ENCODE measurements at regions not wholly inside any gene's neighbourhood (a gene's known extent, or its start where the extent isn't known, plus 50 kb on each side); places are given as distances from the start of the nearest gene placed in this dataset.

DNA sequence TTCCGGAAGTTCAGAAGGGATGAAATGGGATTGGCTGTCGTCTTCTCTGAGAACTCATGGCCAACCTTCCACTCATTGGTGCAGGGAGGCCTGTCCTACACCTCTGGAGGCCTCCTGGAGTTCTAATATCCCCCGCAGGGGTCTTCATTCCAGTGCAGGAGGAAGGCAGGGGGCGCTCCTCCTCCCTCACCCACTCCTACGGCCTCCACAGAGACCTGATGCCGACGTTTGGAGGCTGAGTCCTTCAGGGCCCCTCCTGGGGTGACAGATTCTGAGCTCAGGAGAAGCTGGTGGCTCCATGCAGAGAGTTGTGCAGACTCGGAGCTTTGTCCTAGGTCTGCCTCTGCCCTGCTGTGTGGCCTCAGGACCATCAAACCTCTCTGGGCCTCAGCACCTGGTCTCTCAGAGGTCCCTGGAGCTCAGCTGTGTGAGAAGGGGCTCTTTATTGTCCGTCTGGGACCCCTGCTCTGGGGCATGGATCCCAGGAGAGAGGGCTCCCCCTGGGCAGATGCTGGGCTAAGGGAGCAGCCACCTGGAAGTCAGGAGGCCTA, 102.3 kb upstream of the WNT4 start:
- Histone ChIP-seq H3K9me3 (ENCODE audit: control insufficient read depth, insufficient read depth, low read length) (no peaks in the 10 kb centered on the region), H3K4me3 (ENCODE audit: low read length) (no peak overlapping the region), H3K27ac (ENCODE audit: low read length) (no peak overlapping the region), H3K4me1 (ENCODE audit: control insufficient read depth, insufficient read depth, low read length) (peaks cover 2% of the 10 kb centered on the region; the same call in 1 of the 2 replicates), H3K36me3 (ENCODE audit: control insufficient read depth, insufficient read depth, low read length) (no peaks in the 10 kb centered on the region), H3K27me3 (ENCODE audit: control insufficient read depth, insufficient read depth, low read length) (no peaks in the 10 kb centered on the region)
- no peak for DNase-seq (ENCODE audit: low read depth, low spot score)
- WGBS (ENCODE audit: insufficient coverage, insufficient read length) = no CpG with 5 or more reads among the region's 9 CpGs

DNA sequence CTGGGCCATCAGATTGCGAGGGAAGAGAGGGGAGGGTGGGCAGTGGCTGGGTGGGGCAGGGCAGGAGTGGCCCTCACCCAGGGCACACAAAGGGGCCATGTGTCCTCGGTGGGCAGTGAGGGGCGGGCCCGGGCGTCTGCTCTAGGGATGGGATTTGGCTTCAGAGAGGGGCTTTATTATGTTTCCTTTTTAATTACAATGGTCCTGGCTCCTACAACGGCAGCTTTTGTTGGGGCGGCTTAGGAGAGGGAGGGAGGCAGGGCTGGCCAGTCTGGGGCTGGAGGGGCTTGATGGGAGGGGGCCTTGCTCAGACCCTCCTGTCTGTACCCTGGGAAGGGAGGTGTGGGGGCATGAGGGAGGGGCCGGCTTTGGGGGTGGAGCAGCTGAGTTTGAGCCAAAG, 102.8 kb upstream of the WNT4 start:
- Histone ChIP-seq H3K4me1 (ENCODE audit: control insufficient read depth, insufficient read depth, low read length) (peaks cover 2% of the 10 kb centered on the region; the same call in 1 of the 2 replicates), H3K27me3 (ENCODE audit: control insufficient read depth, insufficient read depth, low read length) (no peaks in the 10 kb centered on the region), H3K27ac (ENCODE audit: low read length) (no peak overlapping the region), H3K36me3 (ENCODE audit: control insufficient read depth, insufficient read depth, low read length) (no peaks in the 10 kb centered on the region), H3K9me3 (ENCODE audit: control insufficient read depth, insufficient read depth, low read length) (no peaks in the 10 kb centered on the region), H3K4me3 (ENCODE audit: low read length) (no peak overlapping the region)
- no peak for DNase-seq (ENCODE audit: low read depth, low spot score)
- WGBS (ENCODE audit: insufficient coverage, insufficient read length) = no CpG with 5 or more reads among the region's 8 CpGs

DNA sequence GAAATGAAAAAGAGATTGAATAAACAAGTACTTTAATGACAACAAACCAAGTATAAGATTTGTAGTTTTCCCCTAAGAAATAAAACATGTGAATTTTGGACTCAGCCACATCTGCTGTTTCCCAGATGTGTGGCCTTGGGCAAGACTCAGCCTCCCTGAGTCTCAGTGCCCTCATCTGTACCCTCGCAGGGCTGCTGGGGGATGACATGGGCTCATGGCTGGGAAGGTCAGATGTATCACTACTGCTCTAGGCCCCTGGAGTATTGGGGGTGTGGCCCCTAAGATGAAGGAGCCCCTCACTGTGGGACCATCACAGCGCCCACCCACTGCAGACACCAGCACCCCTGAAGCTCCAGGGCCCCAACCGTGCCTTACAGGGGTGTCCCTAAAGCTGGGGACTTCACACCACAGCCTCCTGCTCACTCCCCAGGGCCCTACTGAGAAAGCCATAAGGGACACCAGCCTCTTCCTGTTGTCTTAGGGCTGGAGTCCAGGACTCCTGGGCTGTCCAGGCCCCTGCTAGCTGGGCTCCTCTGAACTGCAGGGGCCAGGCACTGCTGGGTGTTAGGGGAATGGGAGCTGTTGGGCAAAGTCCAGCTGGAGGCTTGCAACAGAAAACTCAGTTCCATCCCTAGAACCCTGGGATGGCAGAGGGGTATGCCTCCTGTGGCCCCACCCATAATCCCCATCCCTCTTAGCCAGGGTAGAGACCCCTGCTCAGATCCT, 104.0 kb upstream of the WNT4 start:
- H3K36me3 ChIP-seq (ENCODE audit: control insufficient read depth, insufficient read depth, low read length) = no peaks in the 10 kb centered on the region
- 0 out of 2 replicates have a peak, but pooled peaks cover 1% of the 10 kb centered on the region for H3K27me3 ChIP-seq (ENCODE audit: control insufficient read depth, insufficient read depth, low read length)
- H3K27ac ChIP-seq (ENCODE audit: low read length) = no peak overlapping the region
- H3K4me3 ChIP-seq (ENCODE audit: low read length) = no peak overlapping the region
- no CpG with 5 or more reads among the region's 3 CpGs for WGBS (ENCODE audit: insufficient coverage, insufficient read length)
- no peak for DNase-seq (ENCODE audit: low read depth, low spot score)
- H3K4me1 ChIP-seq (ENCODE audit: control insufficient read depth, insufficient read depth, low read length) = peaks cover 2% of the 10 kb centered on the region; the same call in 1 of the 2 replicates
- no peaks in the 10 kb centered on the region for H3K9me3 ChIP-seq (ENCODE audit: control insufficient read depth, insufficient read depth, low read length)

DNA sequence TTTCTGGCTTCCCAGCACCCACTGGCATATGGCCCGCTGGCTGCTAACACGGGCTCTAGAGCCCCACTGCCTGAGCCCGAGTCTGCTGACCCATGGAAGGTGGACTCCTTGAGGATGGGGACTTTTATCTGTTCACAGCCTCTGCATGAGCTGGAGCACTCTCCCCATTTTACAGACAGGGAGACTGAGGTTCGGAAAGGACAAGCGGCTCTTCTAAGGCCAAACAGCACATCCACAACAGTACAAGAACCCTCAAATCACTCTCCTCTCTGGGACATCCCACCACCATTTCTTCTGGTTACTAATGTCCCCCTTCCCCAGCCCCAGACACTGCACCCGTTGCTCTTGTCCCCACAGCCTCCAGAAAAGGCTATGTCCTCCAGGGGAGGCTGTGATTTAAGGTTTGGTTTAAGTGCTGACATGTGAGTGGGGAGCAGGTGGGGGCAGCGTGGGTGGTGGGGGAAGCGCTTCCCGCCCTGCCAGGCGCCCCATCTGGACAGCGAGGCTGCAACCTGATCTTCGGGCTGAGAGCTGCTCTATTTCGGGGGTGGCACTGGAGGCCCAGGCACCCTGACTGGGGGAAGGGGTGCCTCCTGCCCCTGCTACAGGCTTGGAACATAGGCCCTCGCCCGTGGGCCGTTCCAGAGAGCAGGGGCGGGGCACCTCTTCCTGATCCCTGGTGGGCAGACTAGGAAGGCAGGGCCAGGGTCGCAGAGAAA, 104.8 kb upstream of the WNT4 start:
- no CpG with 5 or more reads among the region's 18 CpGs for WGBS (ENCODE audit: insufficient coverage, insufficient read length)
- Histone ChIP-seq H3K27ac (ENCODE audit: low read length) (no peak overlapping the region), H3K36me3 (ENCODE audit: control insufficient read depth, insufficient read depth, low read length) (no peaks in the 10 kb centered on the region), H3K4me3 (ENCODE audit: low read length) (no peak overlapping the region), H3K4me1 (ENCODE audit: control insufficient read depth, insufficient read depth, low read length) (peaks cover 2% of the 10 kb centered on the region; the same call in 1 of the 2 replicates), H3K27me3 (ENCODE audit: control insufficient read depth, insufficient read depth, low read length) (0 out of 2 replicates have a peak, but pooled peaks cover 1% of the 10 kb centered on the region), H3K9me3 (ENCODE audit: control insufficient read depth, insufficient read depth, low read length) (no peaks in the 10 kb centered on the region)
- no peak for DNase-seq (ENCODE audit: low read depth, low spot score)

DNA sequence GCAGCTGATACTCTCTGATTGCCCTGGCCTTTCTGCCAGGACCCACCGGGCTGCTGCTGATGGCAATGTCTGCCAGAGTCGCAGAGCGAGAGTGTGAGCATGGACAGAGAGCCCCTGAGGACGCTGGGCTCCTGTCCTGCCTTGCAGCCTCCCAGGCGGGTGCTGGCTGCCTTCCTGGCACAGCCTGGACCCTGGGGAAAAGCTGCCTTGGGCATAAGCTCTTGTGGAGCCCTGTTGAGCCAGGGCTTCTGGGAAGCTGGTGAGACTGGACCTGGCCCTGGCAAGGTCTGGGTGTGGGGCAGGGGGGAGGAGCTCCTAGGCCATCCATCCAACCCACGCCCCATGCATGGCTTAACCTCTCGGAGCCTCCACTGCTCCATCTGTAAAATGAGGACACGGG, 105.8 kb upstream of the WNT4 start:
- no peaks in the 10 kb centered on the region for H3K36me3 ChIP-seq (ENCODE audit: control insufficient read depth, insufficient read depth, low read length)
- no peak for DNase-seq (ENCODE audit: low read depth, low spot score)
- peaks cover 2% of the 10 kb centered on the region; the same call in 1 of the 2 replicates for H3K4me1 ChIP-seq (ENCODE audit: control insufficient read depth, insufficient read depth, low read length)
- WGBS (ENCODE audit: insufficient coverage, insufficient read length) = no CpG with 5 or more reads among the region's 8 CpGs
- no peak overlapping the region for H3K4me3 ChIP-seq (ENCODE audit: low read length)
- 0 out of 2 replicates have a peak, but pooled peaks cover 1% of the 10 kb centered on the region for H3K27me3 ChIP-seq (ENCODE audit: control insufficient read depth, insufficient read depth, low read length)
- H3K27ac ChIP-seq (ENCODE audit: low read length) = no peak overlapping the region
- H3K9me3 ChIP-seq (ENCODE audit: control insufficient read depth, insufficient read depth, low read length) = no peaks in the 10 kb centered on the region

DNA sequence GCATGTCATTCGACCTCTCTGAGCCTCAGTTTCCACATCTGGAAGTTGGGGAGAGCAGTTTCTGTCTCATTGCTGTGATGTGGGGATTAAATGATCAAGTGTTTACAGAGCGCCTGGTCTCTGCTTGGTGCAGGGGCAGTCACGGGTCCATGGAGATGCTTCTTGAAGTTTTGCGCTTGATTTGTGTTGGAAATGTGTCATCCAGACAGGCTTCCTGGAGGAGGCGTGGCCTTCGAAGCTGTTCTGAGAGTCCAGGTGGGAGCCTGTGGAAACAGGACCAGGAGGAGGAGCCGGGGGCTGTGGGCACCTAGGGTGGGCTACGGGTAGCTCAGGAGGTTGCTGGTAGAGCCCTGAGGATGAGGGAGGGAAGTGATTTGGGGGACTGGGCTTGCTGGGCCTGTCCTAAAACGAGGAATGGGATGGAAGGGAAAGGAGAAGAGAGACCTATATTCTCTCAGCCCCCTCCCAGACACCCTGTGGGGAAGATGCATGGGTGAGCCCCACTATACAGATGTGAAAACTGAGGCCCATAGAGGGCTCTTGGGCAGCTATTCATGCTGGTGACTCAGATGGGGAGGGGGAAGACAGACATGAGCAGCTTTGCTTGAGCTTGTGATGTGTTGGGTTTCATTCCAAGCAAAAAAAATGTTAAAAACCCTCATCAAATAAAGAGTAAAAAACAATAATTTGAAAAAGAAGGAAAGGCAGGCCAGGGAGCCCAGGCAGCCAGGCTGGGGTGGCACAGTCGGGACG, 107.2 kb upstream of the WNT4 start:
- Histone ChIP-seq H3K9me3 (ENCODE audit: control insufficient read depth, insufficient read depth, low read length) (no peaks in the 10 kb centered on the region), H3K27ac (ENCODE audit: low read length) (no peak overlapping the region), H3K27me3 (ENCODE audit: control insufficient read depth, insufficient read depth, low read length) (0 out of 2 replicates have a peak, but pooled peaks cover 1% of the 10 kb centered on the region), H3K4me3 (ENCODE audit: low read length) (no peak overlapping the region), H3K4me1 (ENCODE audit: control insufficient read depth, insufficient read depth, low read length) (peaks cover 2% of the 10 kb centered on the region; the same call in 1 of the 2 replicates), H3K36me3 (ENCODE audit: control insufficient read depth, insufficient read depth, low read length) (no peaks in the 10 kb centered on the region)
- no CpG with 5 or more reads among the region's 11 CpGs for WGBS (ENCODE audit: insufficient coverage, insufficient read length)
- DNase-seq (ENCODE audit: low read depth, low spot score) = no peak

DNA sequence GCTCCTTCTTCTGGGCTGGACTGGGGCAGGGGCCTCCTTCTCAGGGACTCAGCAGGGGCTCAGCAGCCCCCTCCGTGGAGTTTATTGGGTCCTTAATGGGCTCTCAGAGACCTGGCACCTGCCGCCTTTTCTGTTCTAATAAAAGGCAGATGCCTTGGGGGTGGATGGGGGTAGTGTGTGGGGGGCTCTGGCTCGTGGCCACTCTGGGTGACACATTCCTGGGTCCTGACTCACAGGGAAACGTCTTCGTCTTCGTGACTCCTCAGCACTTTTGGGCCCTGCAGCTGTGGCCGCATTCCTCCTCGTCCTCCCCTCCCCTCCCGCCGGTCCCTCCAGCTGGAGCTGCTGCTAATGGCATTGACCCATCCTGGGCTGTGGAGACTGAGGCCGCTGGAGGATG, 107.8 kb upstream of the WNT4 start:
- no peak overlapping the region for H3K4me3 ChIP-seq (ENCODE audit: low read length)
- H3K4me1 ChIP-seq (ENCODE audit: control insufficient read depth, insufficient read depth, low read length) = peaks cover 2% of the 10 kb centered on the region; the same call in 1 of the 2 replicates
- no peak overlapping the region for H3K27ac ChIP-seq (ENCODE audit: low read length)
- no peak for DNase-seq (ENCODE audit: low read depth, low spot score)
- no CpG with 5 or more reads among the region's 11 CpGs for WGBS (ENCODE audit: insufficient coverage, insufficient read length)
- H3K36me3 ChIP-seq (ENCODE audit: control insufficient read depth, insufficient read depth, low read length) = no peaks in the 10 kb centered on the region
- H3K27me3 ChIP-seq (ENCODE audit: control insufficient read depth, insufficient read depth, low read length) = 0 out of 2 replicates have a peak, but pooled peaks cover 1% of the 10 kb centered on the region
- H3K9me3 ChIP-seq (ENCODE audit: control insufficient read depth, insufficient read depth, low read length) = no peaks in the 10 kb centered on the region

DNA sequence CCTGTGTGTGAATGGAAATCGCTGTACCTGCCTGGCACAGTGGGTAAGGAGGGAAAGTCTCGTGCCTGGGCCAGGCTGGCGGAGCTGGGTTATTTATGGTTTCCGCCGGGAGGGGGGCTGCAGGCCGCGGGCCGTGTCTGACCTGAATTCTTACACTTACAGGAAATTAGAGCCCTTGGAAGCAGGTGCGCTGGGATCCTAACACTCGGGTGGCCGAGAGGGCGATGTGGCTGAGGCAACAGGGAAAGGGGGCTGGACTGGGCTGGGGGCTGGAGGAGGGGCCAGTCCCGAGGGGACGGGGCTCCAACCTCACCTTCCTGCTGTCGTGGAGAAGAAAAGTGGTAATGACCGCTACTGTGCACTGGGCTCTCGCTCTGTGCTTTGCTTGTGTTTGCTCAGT, 109.4 kb upstream of the WNT4 start:
- Histone ChIP-seq H3K27ac (ENCODE audit: low read length) (no peak overlapping the region), H3K9me3 (ENCODE audit: control insufficient read depth, insufficient read depth, low read length) (no peaks in the 10 kb centered on the region), H3K36me3 (ENCODE audit: control insufficient read depth, insufficient read depth, low read length) (no peaks in the 10 kb centered on the region), H3K27me3 (ENCODE audit: control insufficient read depth, insufficient read depth, low read length) (0 out of 2 replicates have a peak, but pooled peaks cover 1% of the 10 kb centered on the region), H3K4me1 (ENCODE audit: control insufficient read depth, insufficient read depth, low read length) (peaks cover 5% of the 10 kb centered on the region), H3K4me3 (ENCODE audit: low read length) (no peak overlapping the region)
- no peak for DNase-seq (ENCODE audit: low read depth, low spot score)
- no CpG with 5 or more reads among the region's 17 CpGs for WGBS (ENCODE audit: insufficient coverage, insufficient read length)

DNA sequence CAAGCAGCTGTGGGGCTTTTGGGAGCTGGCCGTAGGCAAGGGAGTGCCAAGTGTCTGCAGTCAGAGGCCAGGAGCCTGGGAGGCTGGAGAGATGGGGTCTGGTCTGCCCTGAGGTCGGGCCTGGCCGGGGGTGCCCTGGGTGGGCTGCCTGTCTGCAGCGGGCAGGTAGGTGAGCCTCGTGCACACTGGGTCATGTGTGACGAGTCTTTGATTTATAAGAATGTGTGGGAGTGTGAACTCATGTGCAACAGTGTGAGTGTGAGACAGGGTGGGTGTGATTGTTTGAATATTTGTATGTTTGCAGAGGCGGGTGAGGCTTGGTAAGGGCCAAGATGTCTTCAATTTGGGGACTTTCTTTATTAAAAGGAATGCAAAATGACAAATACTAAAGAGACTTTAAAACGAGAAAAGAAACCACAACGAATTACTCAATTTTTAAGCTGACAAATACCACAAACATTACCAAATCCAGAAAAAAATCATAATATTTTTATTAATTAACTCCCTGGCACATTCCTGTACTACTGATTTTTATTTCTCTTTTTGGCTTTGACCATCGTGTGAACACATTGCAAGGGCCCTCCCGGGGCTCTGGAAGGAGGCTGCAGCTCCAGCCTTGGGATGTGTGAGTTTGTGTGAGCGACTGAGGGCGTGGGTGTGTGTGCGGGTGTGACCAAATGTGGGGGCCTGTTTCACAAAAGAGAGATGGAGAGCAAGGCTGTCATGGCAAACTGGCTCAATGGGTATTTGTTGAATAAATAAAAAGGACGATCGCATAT, 110.3 kb upstream of the WNT4 start:
- H3K36me3 ChIP-seq (ENCODE audit: control insufficient read depth, insufficient read depth, low read length) = no peaks in the 10 kb centered on the region
- no peak for DNase-seq (ENCODE audit: low read depth, low spot score)
- H3K9me3 ChIP-seq (ENCODE audit: control insufficient read depth, insufficient read depth, low read length) = no peaks in the 10 kb centered on the region
- H3K27ac ChIP-seq (ENCODE audit: low read length) = no peak overlapping the region
- H3K4me1 ChIP-seq (ENCODE audit: control insufficient read depth, insufficient read depth, low read length) = peaks cover 3% of the 10 kb centered on the region
- WGBS (ENCODE audit: insufficient coverage, insufficient read length) = 100% methylated on average over 1 of the region's 16 CpGs
- 0 out of 2 replicates have a peak, but pooled peaks cover 1% of the 10 kb centered on the region for H3K27me3 ChIP-seq (ENCODE audit: control insufficient read depth, insufficient read depth, low read length)
- no peak overlapping the region for H3K4me3 ChIP-seq (ENCODE audit: low read length)
